Endothelial cell of umbilical vein (primary cell): ENCODE measurements at regions not wholly inside any gene's neighbourhood (a gene's known extent, or its start where the extent isn't known, plus 50 kb on each side); places are given as distances from the start of the nearest gene placed in this dataset.

Source experiments
- BruUV-seq: library from RNA; stranded (reverse); fragments of 400-500 nt; replicated peaks from 2 replicates; lab custom pipeline; 2021; lab: Mats Ljungman, UMichigan
- CTCF ChIA-PET: fragments of 300-600, 350-600 bp; sonication (Branson Sonifier 250); formaldehyde crosslinking; loops from one replicate; lab custom pipeline; 2021; ENCODE audit warnings: antibody characterized with exemption, inconsistent platforms; lab: Charles Lee
- POLR2A ChIA-PET: fragments of 300-600, 350-600 bp; sonication (Branson Sonifier 250); formaldehyde crosslinking; loops from one replicate; lab custom pipeline; 2021; ENCODE audit warnings: antibody characterized with exemption, inconsistent platforms; lab: Charles Lee
- DNase-seq: peaks from one replicate; pipeline ENCODE4 v3.0.0-alpha.2; 2011; ENCODE audit warnings: low read depth, low spot score
- FAIRE-seq: peaks from 2 replicates; lab custom pipeline; 2011; peaks lifted over from hg19 to GRCh38; lab: Jason Lieb, UNC
- H2AFZ ChIP-seq: 2 replicates; pipeline ENCODE4 v1.6.0; 2012; ENCODE audit warnings: low read depth, low read length, control low read depth, inconsistent platforms
- H3K27ac ChIP-seq: 2 replicates; pipeline ENCODE4 v1.5.1; 2011; ENCODE audit warnings: low read depth, mild to moderate bottlenecking, control low read depth, low read length, moderate library complexity; ENCODE audit not compliant: insufficient read depth
- H3K27me3 ChIP-seq, 2 experiments: 2 replicates each; pipeline versions ENCODE4 v1.6.0 to v1.6.1; 2011; ENCODE audit warnings: low read length in 2 of 2, mixed read lengths in 1 of 2; ENCODE audit not compliant: control insufficient read depth in 2 of 2, insufficient read depth in 2 of 2
- H3K36me3 ChIP-seq, 2 experiments: 2 replicates in 1 of 2; 3 replicates in 1 of 2; pipeline ENCODE4 v1.5.1; 2011; ENCODE audit warnings: low read length in 2 of 2, mild to moderate bottlenecking in 1 of 2, moderate library complexity in 1 of 2; ENCODE audit not compliant: control insufficient read depth in 2 of 2, insufficient read depth in 2 of 2; ENCODE audit errors: extremely low read depth in 1 of 2
- H3K4me1 ChIP-seq: 3 replicates; pipeline ENCODE4 v1.5.1; 2011; ENCODE audit warnings: mild to moderate bottlenecking, low read length; ENCODE audit not compliant: control insufficient read depth, insufficient read depth; ENCODE audit errors: extremely low read depth
- H3K4me2 ChIP-seq: 2 replicates; pipeline ENCODE4 v1.6.1; 2011; ENCODE audit warnings: low read length, control low read depth, mixed read lengths; ENCODE audit not compliant: insufficient read depth
- H3K4me3 ChIP-seq, 3 experiments: fragments of 200-600 bp in 1 of 3; sonication (generic), shearing (Covaris generic) in 1 of 3; replicated peaks in 1 of 3; 2 replicates each; pipeline ENCODE4 v1.5.1; 2011 to 2016; ENCODE audit warnings: control low read depth in 3 of 3, low read length in 3 of 3, mild to moderate bottlenecking in 2 of 3, inconsistent platforms in 1 of 3, low read depth in 1 of 3, moderate library complexity in 1 of 3; ENCODE audit not compliant: insufficient read depth in 1 of 3
- H3K79me2 ChIP-seq: 2 replicates; pipeline ENCODE4 v1.6.0; 2012; ENCODE audit warnings: low read length, inconsistent platforms; ENCODE audit not compliant: control insufficient read depth, insufficient read depth
- H3K9ac ChIP-seq: replicated peaks from 2 replicates; pipeline ENCODE3; 2011; ENCODE audit warnings: low read length, control low read depth; ENCODE audit not compliant: insufficient read depth; ENCODE audit errors: extremely low read depth
- H3K9me1 ChIP-seq: replicated peaks from 3 replicates; pipeline ENCODE4 v1.6.0; 2011; ENCODE audit warnings: mild to moderate bottlenecking, low read length; ENCODE audit not compliant: control insufficient read depth, insufficient read depth; ENCODE audit errors: extremely low read depth
- H3K9me3 ChIP-seq: replicated peaks from 2 replicates; pipeline ENCODE4 v1.5.1; 2012; ENCODE audit warnings: low read length, inconsistent platforms; ENCODE audit not compliant: control insufficient read depth, insufficient read depth
- H4K20me1 ChIP-seq: replicated peaks from 2 replicates; pipeline ENCODE3; 2011; ENCODE audit warnings: mild to moderate bottlenecking, low read length; ENCODE audit not compliant: control insufficient read depth, insufficient read depth; ENCODE audit errors: extremely low read depth
- EZH2 ChIP-seq: IDR thresholded peaks from 2 replicates; pipeline ENCODE4 v1.6.1; 2012; ENCODE audit warnings: borderline replicate concordance, low read depth, mild to moderate bottlenecking, moderate library complexity, low read length, inconsistent platforms; ENCODE audit not compliant: severe bottlenecking
- FOS ChIP-seq: IDR thresholded peaks from 2 replicates; pipeline ENCODE4 v1.6.1; 2011; ENCODE audit warnings: mild to moderate bottlenecking, low read length, moderate library complexity, borderline replicate concordance; ENCODE audit not compliant: insufficient read depth
- MAX ChIP-seq: IDR thresholded peaks from 2 replicates; pipeline ENCODE4 v1.6.1; 2011; ENCODE audit not compliant: insufficient read depth, insufficient read length
- MYC ChIP-seq: IDR thresholded peaks from one replicate; pipeline ENCODE4 v1.6.1; 2011; ENCODE audit warnings: mild to moderate bottlenecking, low read depth, low read length
- POLR2A ChIP-seq: IDR thresholded peaks from 2 replicates; pipeline ENCODE4 v1.6.1; 2012; ENCODE audit warnings: low read depth, mild to moderate bottlenecking, control low read depth, low read length
- POLR2AphosphoS5 ChIP-seq: IDR thresholded peaks from 2 replicates; pipeline ENCODE4 v1.6.1; 2012; ENCODE audit warnings: low read depth, mild to moderate bottlenecking, control low read depth, low read length, moderate library complexity; ENCODE audit not compliant: insufficient read depth
- dilution Hi-C: fragments of 300-500 bp; cut with MboI; formaldehyde crosslinking; loops from one replicate; pipeline ENCODE4 v1.15.0; 2019; ENCODE audit warnings: low sequenced_read_pairs; ENCODE audit not compliant: extremely low pct_ligation_motif_present
- intact Hi-C: fragments of 100-400 bp; cut with micrococcal nuclease; formaldehyde crosslinking; loops from one replicate; pipeline ENCODE4 v1.10.0; 2022

GRCh38 chr2:16479721-16480120, 185.9 kb downstream of the CYRIA start:
- H3K36me3 ChIP-seq, result no peaks in the 10 kb centered on the region
- CTCF ChIA-PET, result no interaction called here
- TF ChIP-seq POLR2AphosphoS5 (no peak), EZH2 (no peak), FOS (no peak)
- dilution Hi-C loops, result no loop called here
- no peaks in the 10 kb centered on the region for H4K20me1 ChIP-seq
- no peak for DNase-seq
- H3K9me3 ChIP-seq, result no peaks in the 10 kb centered on the region
- no peak overlapping the region for H3K27ac ChIP-seq
- BruUV-seq, result no TSS peak
- no peaks in the 10 kb centered on the region for H3K27me3 ChIP-seq
- no peak overlapping the region for H3K4me2 ChIP-seq
- FAIRE-seq, result no peak
- no peak overlapping the region for H3K4me3 ChIP-seq
- H2AFZ ChIP-seq, result no peak overlapping the region
- POLR2A ChIA-PET, result no interaction called here
- no peaks in the 10 kb centered on the region for H3K9me1 ChIP-seq
- H3K79me2 ChIP-seq, result no peaks in the 10 kb centered on the region
- H3K4me1 ChIP-seq, result no peaks in the 10 kb centered on the region
- intact Hi-C loops, result no loop called here
- H3K9ac ChIP-seq, result no peak overlapping the region

DNA sequence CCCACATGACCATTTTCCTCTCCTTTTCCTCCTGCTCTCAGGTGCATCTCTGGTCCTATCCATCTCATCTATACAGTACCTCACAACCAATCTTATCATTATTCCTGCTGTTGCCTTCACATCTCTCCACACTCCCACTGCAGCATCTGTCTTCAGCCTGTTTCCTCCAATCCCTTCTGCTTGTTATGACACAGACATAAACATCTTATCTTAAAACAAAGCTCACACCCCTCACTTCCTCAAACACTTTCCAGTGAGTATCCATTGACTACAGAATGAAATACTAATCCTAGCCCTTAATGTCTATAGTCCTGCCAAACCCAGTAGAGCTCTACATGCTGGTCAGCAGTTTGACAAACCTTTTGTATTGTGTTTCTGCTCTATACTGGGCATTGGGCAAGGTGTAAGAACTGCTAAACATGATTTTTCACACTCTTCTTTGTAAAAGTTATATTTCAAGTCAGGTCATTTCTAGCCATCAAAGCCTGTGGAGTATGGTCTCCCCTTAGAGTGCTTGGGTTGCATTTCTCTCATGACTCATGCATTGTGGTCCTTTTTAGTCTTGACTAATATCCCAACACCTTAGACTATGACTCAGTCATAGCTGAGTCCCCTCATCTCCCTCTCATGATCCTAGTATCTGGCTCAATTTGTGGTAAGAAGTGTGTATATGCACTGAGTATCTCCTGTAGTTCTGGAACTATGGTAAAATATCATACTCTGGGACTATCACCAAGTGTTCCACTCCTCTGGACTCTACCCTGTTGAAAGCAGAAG, 187.0 kb downstream of the CYRIA start:
- H3K9me3 ChIP-seq, result no peaks in the 10 kb centered on the region
- TF ChIP-seq POLR2A, result no peak
- no peak for TF ChIP-seq POLR2AphosphoS5
- no peak for TF ChIP-seq EZH2
- TF ChIP-seq FOS, result no peak
- no peak for TF ChIP-seq MAX
- no peak for TF ChIP-seq MYC
- no peak overlapping the region for H3K9ac ChIP-seq
- POLR2A ChIA-PET, result no interaction called here
- FAIRE-seq, result no peak
- no peaks in the 10 kb centered on the region for H4K20me1 ChIP-seq
- BruUV-seq, result no TSS peak
- H3K4me3 ChIP-seq, result no peak overlapping the region
- dilution Hi-C loops (no loop called here), intact Hi-C loops (no loop called here)
- H3K27me3 ChIP-seq, result no peaks in the 10 kb centered on the region
- H3K4me2 ChIP-seq, result no peak overlapping the region
- CTCF ChIA-PET, result no interaction called here
- no peak for DNase-seq
- no peaks in the 10 kb centered on the region for H3K36me3 ChIP-seq
- no peaks in the 10 kb centered on the region for H3K9me1 ChIP-seq
- H3K4me1 ChIP-seq, result no peaks in the 10 kb centered on the region
- H3K27ac ChIP-seq, result no peak overlapping the region
- no peaks in the 10 kb centered on the region for H3K79me2 ChIP-seq
- no peak overlapping the region for H2AFZ ChIP-seq
